Transverse colon (tissue), 4 donors: ENCODE measurements at regions not wholly inside any gene's neighbourhood (a gene's known extent, or its start where the extent isn't known, plus 50 kb on each side); places are given as distances from the start of the nearest gene placed in this dataset.

Source experiments
- DNase-seq: peaks from one replicate; pipeline ENCODE4 v3.0.0-alpha.2; 2019
- H3K27ac ChIP-seq, 4 donors: fragments of 200-600 bp; sonication (generic); 2 replicates each; pipeline ENCODE4 v1.5.1; 2016 to 2018; ENCODE audit warnings: inconsistent platforms in 4 of 4
- H3K27me3 ChIP-seq: fragments of 200-600 bp; sonication (generic); 2 replicates; pipeline ENCODE4 v1.5.1; 2017; ENCODE audit warnings: inconsistent platforms
- H3K36me3 ChIP-seq, 4 donors: fragments of 200-600 bp; sonication (generic); 2 replicates each; pipeline ENCODE4 v1.5.1; 2017 to 2019; ENCODE audit warnings: inconsistent platforms in 4 of 4
- H3K4me1 ChIP-seq, 4 donors: fragments of 200-600 bp; sonication (generic); 2 replicates each; pipeline ENCODE4 v1.5.1; 2017 to 2020; ENCODE audit warnings: inconsistent platforms in 4 of 4
- H3K4me3 ChIP-seq, 4 donors: fragments of 200-600 bp; sonication (generic); 1 replicate in 1 of 4; 2 replicates in 3 of 4; pipeline versions ENCODE4 v1.5.1 to v1.6.1; 2017 to 2019; ENCODE audit warnings: inconsistent platforms in 4 of 4
- H3K9me3 ChIP-seq, 2 donors: fragments of 200-600 bp; sonication (generic); 2 replicates each; pipeline ENCODE4 v1.5.1; 2017 to 2019; ENCODE audit warnings: inconsistent platforms in 2 of 2
- EP300 ChIP-seq: sonication (generic); formaldehyde crosslinking; IDR thresholded peaks from one replicate; pipeline ENCODE4 v1.6.1; 2017; ENCODE audit warnings: antibody characterized with exemption, low read depth
- POLR2A ChIP-seq: fragments of 450-650 bp; IDR thresholded peaks from one replicate; pipeline ENCODE4 v1.6.1; 2016; ENCODE audit warnings: antibody characterized with exemption, mild to moderate bottlenecking, moderate library complexity
- POLR2AphosphoS5 ChIP-seq, 3 donors: sonication (generic); formaldehyde crosslinking; IDR thresholded peaks; one replicate each; pipeline ENCODE4 v1.6.1; 2016; ENCODE audit warnings: antibody characterized with exemption in 3 of 3
- WGBS, 2 donors: methylation state at CpG; one replicate each; pipeline ENCODE4 v1.1.5; 2018; ENCODE audit warnings: low coverage in 1 of 2; 5-methylcytosine and 5-hydroxymethylcytosine counted together
- in situ Hi-C, 4 donors: fragments of 200-750 bp; cut with MboI; loops; one replicate each; pipeline versions ENCODE4 v1.15.0 to v1.15.1; 2017; ENCODE audit warnings: low sequenced_read_pairs in 3 of 4, low pct_ligation_motif_present in 1 of 4, low pct_unique_long_range_greater_than_20kb in 1 of 4
- intact Hi-C: fragments of 100-400 bp; cut with DNase I; formaldehyde crosslinking; loops from one replicate; pipeline ENCODE4 v1.15.1; 2023; ENCODE audit warnings: low total_unique reads
- TF ChIP-seq, protein P1 (sequence below), 5 experiments: fragments of 200-600 bp in 3 of 5; fragments of 450-650 bp in 2 of 5; sonication (generic) in 3 of 5; IDR thresholded peaks; 1 replicate in 2 of 5; 2 replicates in 3 of 5; pipeline ENCODE4 v1.5.1; 2016 to 2017; ENCODE audit warnings: antibody characterized with exemption in 5 of 5, inconsistent platforms in 3 of 5, mild to moderate bottlenecking in 2 of 5, moderate library complexity in 1 of 5

DNA sequence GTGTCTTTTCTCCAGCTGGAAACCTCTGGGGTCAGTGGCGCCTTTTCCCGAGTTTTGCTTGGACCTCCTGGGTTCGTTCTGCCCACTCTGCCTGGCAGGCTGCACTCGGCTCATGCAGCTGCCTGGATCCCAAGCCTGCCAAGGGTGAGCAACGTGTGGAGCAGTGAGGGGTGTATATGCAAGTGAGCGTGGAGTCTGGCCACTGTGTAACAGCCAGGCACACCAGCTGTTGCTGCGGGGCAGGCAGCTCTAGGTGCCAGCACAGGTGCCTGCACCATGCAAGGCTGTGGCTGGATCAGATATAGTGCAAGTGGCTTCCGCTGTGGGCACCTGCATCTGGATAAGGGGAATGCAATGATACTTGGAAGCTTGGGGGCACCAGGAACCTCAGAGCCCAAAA lies 699.4 kb downstream of the SLITRK1 start:
- in situ Hi-C loops (no loop called here), intact Hi-C loops (no loop called here)
- no peaks in the 10 kb centered on the region for H3K27me3 ChIP-seq
- peaks cover 0 to 4% of the 10 kb centered on the region in 2 donors for H3K9me3 ChIP-seq
- no peak for DNase-seq
- 87% methylated on average over 8 of the region's 8 CpGs; no CpG with 5 or more reads in 1 of the 2 donors for WGBS, 2 donors
- H3K4me1 ChIP-seq: no peaks in the 10 kb centered on the region
- no peak overlapping the region for H3K27ac ChIP-seq
- no peaks in the 10 kb centered on the region for H3K36me3 ChIP-seq
- TF ChIP-seq EP300 (no peak), POLR2A (no peak), POLR2AphosphoS5 (IDR thresholded peaks at IDR 0.05) (no peak)
- TF ChIP-seq, protein P1, sequence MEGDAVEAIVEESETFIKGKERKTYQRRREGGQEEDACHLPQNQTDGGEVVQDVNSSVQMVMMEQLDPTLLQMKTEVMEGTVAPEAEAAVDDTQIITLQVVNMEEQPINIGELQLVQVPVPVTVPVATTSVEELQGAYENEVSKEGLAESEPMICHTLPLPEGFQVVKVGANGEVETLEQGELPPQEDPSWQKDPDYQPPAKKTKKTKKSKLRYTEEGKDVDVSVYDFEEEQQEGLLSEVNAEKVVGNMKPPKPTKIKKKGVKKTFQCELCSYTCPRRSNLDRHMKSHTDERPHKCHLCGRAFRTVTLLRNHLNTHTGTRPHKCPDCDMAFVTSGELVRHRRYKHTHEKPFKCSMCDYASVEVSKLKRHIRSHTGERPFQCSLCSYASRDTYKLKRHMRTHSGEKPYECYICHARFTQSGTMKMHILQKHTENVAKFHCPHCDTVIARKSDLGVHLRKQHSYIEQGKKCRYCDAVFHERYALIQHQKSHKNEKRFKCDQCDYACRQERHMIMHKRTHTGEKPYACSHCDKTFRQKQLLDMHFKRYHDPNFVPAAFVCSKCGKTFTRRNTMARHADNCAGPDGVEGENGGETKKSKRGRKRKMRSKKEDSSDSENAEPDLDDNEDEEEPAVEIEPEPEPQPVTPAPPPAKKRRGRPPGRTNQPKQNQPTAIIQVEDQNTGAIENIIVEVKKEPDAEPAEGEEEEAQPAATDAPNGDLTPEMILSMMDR (IDR thresholded peaks at IDR 0.05): no peak
- no peak overlapping the region for H3K4me3 ChIP-seq

DNA sequence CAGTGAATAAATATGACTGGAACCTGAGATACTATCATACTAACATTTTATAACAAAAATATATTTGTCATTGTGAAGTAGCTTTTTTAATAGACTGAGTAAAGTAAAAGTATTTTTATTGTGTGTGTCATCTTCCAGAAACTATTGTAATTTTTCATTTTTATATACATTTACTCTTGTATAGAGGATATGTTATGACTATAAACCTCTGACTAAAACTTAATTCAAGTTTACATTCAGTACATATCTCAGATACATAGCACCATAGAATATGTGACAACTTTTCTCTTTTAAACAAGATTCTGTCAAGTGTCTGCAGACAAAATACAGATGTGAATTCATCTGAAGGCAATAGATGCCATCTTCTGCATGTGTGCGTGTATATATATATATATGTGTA lies 704.3 kb downstream of the SLITRK1 start:
- in situ Hi-C loops: no loop called here
- WGBS, 2 donors: 38 to 78% methylated on average over 1 of the region's 1 CpG

DNA sequence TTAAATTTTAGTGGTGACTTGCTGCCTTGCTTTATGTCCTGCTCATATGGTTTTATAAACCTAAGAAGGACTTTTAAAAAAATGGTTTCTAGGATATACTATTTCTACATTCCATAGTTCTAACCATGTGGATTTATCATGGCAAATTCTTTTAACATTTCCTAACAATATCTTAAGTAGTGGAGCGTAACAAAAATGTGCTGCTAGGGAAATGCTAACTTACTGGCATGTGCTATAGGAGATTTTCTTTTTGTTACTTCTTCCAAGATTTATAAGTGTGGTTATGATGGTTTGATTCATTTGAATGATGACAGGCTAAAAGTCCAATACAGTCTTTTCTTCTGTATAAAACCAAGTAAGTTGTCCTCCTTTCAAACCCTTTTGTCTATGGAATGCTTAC lies 713.7 kb downstream of the SLITRK1 start:
- Histone ChIP-seq H3K4me3 (no peak overlapping the region), H3K4me1 (no peaks in the 10 kb centered on the region), H3K36me3 (no peaks in the 10 kb centered on the region), H3K27me3 (no peaks in the 10 kb centered on the region), H3K27ac (no peak overlapping the region), H3K9me3 (peaks cover 0 to 5% of the 10 kb centered on the region in 2 donors)
- in situ Hi-C loops (no loop called here), intact Hi-C loops (no loop called here)
- WGBS, 2 donors: 79 to 94% methylated on average over 1 of the region's 1 CpG
- TF ChIP-seq, protein P1 (IDR thresholded peaks at IDR 0.05): no peak
- TF ChIP-seq POLR2AphosphoS5 (IDR thresholded peaks at IDR 0.05) (no peak), POLR2A (no peak), EP300 (no peak)
- DNase-seq: no peak

More for the DNA sequence above, 704.3 kb downstream of the SLITRK1 start:
- Histone ChIP-seq H3K36me3 (no peaks in the 10 kb centered on the region), H3K27ac (no peak overlapping the region), H3K4me3 (no peak overlapping the region), H3K9me3 (no peaks in the 10 kb centered on the region), H3K4me1 (no peaks in the 10 kb centered on the region), H3K27me3 (no peaks in the 10 kb centered on the region)
- TF ChIP-seq POLR2A (no peak), EP300 (no peak), POLR2AphosphoS5 (IDR thresholded peaks at IDR 0.05) (no peak)
- TF ChIP-seq, protein P1 (IDR thresholded peaks at IDR 0.05): no peak
- no peak for DNase-seq
- intact Hi-C loops: no loop called here

DNA sequence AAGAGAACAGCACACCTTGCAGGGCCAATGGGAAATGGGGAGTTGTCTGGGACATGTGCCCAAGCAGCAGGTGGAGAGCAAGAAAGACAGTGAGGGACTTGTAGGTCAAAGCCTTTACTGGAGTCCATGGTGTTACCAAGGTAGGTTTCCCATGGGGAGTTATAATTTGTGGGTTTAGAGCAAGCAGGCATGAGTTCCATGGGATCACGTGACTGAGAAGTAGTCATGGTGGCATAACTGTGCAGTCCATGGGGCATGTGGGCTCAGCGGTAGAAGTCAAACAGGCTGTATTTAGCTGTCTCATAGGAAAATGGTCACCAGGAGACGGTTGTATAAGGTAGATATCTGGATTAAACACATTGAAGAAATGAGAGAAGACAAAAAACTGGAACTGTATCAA lies 715.1 kb downstream of the SLITRK1 start:
- TF ChIP-seq POLR2AphosphoS5 (IDR thresholded peaks at IDR 0.05): no peak
- TF ChIP-seq, protein P1 (IDR thresholded peaks at IDR 0.05): no peak
- no peak for TF ChIP-seq EP300
- no peak for TF ChIP-seq POLR2A

More for the DNA sequence above, 715.1 kb downstream of the SLITRK1 start:
- H3K4me3 ChIP-seq: no peak overlapping the region
- H3K27ac ChIP-seq: no peak overlapping the region
- intact Hi-C loops (no loop called here), in situ Hi-C loops (no loop called here)
- 72 to 84% methylated on average over 3 of the region's 3 CpGs for WGBS, 2 donors
- no peaks in the 10 kb centered on the region for H3K4me1 ChIP-seq
- no peaks in the 10 kb centered on the region for H3K36me3 ChIP-seq
- no peaks in the 10 kb centered on the region for H3K27me3 ChIP-seq
- DNase-seq: no peak
- peaks cover 0 to 5% of the 10 kb centered on the region in 2 donors for H3K9me3 ChIP-seq
